Upper lobe of left lung (tissue), 6 donors: ENCODE measurements at regions not wholly inside any gene's neighbourhood (a gene's known extent, or its start where the extent isn't known, plus 50 kb on each side); places are given as distances from the start of the nearest gene placed in this dataset.
A peak's percentile ranks its signal among the peaks of the same experiment; 100 is the strongest.

Experiments
- ATAC-seq, 2 donors: fragments of 200-7000 bp; cut with Tn5 transposase; one replicate each; pipeline ENCODE4 v1.9.1; 2022; ENCODE audit warnings: mild to moderate bottlenecking in 2 of 2, moderate library complexity in 2 of 2; ENCODE audit not compliant: low FRiP score in 2 of 2
- DNase-seq, 2 donors: peaks; one replicate each; pipeline ENCODE4 v3.0.0-alpha.2; 2019 to 2020
- H3K27ac ChIP-seq, 4 donors: fragments of 200-600 bp; sonication (generic); one replicate each; pipeline ENCODE4 v1.5.1; 2016 to 2019
- H3K27me3 ChIP-seq, 4 donors: fragments of 200-600 bp; sonication (generic); one replicate each; pipeline ENCODE4 v1.5.1; 2017 to 2019
- H3K36me3 ChIP-seq, 4 donors: fragments of 200-600 bp; sonication (generic); one replicate each; pipeline ENCODE4 v1.5.1; 2016 to 2019
- H3K4me1 ChIP-seq, 4 donors: fragments of 200-600 bp; sonication (generic); one replicate each; pipeline ENCODE4 v1.5.1; 2018 to 2019
- H3K4me3 ChIP-seq, 4 donors: fragments of 200-600 bp; sonication (generic); one replicate each; pipeline ENCODE4 v1.5.1; 2017 to 2019; ENCODE audit warnings: mild to moderate bottlenecking in 2 of 4, moderate library complexity in 1 of 4
- H3K9me3 ChIP-seq, 4 donors: fragments of 200-600 bp; sonication (generic); one replicate each; pipeline ENCODE4 v1.5.1; 2018 to 2019
- EP300 ChIP-seq, 4 donors: sonication (generic); formaldehyde crosslinking; IDR thresholded peaks; one replicate each; pipeline ENCODE4 v1.5.1; 2017; ENCODE audit warnings: antibody characterized with exemption in 4 of 4, control low read depth in 2 of 4
- POLR2A ChIP-seq, 4 donors: fragments of 450-650 bp; IDR thresholded peaks; one replicate each; pipeline ENCODE4 v1.5.1; 2016 to 2017; ENCODE audit warnings: antibody characterized with exemption in 4 of 4, mild to moderate bottlenecking in 2 of 4
- POLR2AphosphoS5 ChIP-seq, 2 donors: sonication (generic); formaldehyde crosslinking; IDR thresholded peaks; one replicate each; pipeline ENCODE4 v1.5.1; 2017; ENCODE audit warnings: antibody characterized with exemption in 2 of 2
- WGBS, 2 donors: methylation state at CpG; one replicate each; pipeline ENCODE4 v1.1.5; 2017 to 2018; 5-methylcytosine and 5-hydroxymethylcytosine counted together
- TF ChIP-seq, protein P1 (sequence below), 6 experiments: fragments of 450-650 bp in 4 of 6; fragments of 200-600 bp in 2 of 6; sonication (generic) in 2 of 6; IDR thresholded peaks; one replicate each; pipeline ENCODE4 v1.5.1; 2016 to 2019; ENCODE audit warnings: antibody characterized with exemption in 6 of 6
- donor health status: DM: no; HTN: no; CAD: no; lungs with moderate emphysema.
- donor health status: DM: no; HTN: yes; CAD: no; lungs with severe emphysema.

DNA sequence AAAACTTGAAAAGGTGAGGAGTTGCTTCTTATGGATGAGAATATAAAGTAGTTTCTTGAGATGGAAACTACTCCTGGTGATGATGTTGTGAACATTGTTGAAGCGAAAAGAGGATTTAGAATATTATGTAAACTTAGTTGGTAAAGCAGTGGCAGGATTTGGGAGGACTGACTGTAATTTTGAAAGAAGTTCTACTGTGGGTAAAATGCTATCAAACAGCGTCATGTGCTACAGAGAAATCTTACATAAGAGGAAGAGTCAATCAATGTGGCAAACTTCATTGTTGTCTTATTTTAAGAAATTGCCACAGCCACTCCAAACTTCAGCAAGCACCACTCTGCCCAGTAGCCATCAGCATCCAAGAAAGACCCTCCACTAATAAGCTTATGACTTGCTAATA, 112.9 kb upstream of the ZEB2 start:
- TF ChIP-seq, protein P1, sequence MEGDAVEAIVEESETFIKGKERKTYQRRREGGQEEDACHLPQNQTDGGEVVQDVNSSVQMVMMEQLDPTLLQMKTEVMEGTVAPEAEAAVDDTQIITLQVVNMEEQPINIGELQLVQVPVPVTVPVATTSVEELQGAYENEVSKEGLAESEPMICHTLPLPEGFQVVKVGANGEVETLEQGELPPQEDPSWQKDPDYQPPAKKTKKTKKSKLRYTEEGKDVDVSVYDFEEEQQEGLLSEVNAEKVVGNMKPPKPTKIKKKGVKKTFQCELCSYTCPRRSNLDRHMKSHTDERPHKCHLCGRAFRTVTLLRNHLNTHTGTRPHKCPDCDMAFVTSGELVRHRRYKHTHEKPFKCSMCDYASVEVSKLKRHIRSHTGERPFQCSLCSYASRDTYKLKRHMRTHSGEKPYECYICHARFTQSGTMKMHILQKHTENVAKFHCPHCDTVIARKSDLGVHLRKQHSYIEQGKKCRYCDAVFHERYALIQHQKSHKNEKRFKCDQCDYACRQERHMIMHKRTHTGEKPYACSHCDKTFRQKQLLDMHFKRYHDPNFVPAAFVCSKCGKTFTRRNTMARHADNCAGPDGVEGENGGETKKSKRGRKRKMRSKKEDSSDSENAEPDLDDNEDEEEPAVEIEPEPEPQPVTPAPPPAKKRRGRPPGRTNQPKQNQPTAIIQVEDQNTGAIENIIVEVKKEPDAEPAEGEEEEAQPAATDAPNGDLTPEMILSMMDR (IDR thresholded peaks at IDR 0.05), result no peak
- TF ChIP-seq EP300 (IDR thresholded peaks at IDR 0.05) (no peak), POLR2AphosphoS5 (IDR thresholded peaks at IDR 0.05) (no peak), POLR2A (IDR thresholded peaks at IDR 0.05) (no peak)
- H3K27ac ChIP-seq, result no peak overlapping the region
- H3K36me3 ChIP-seq, result no peaks in the 10 kb centered on the region
- peaks cover 0 to 9% (median 2%) of the 10 kb centered on the region in 4 donors for H3K4me1 ChIP-seq
- DNase-seq (no peak), ATAC-seq (no peak)
- no peaks in the 10 kb centered on the region for H3K27me3 ChIP-seq
- H3K4me3 ChIP-seq, result no peak overlapping the region
- H3K9me3 ChIP-seq, result peaks cover 0 to 3% (median 0%) of the 10 kb centered on the region in 4 donors
- 69 to 77% methylated on average over 2 of the region's 2 CpGs for WGBS, 2 donors

DNA sequence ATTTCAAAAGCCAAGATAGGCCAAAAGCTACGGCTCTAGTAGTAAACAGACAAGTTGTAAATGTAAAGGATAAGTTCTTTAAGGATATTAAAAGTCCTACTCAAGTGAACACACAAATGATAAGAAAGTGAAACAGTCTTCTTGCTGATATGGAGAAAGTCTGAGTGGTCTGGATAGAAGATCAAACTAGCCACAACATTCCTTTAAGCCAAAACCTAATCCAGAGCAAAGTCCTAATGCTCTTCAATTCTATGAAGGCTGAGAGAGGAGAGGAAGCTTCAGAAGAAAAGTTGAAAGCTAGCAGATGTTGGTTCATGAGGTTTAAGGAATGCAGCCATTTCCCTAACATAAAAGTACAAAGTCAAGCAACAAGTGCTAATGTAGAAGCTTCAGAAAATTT, 111.7 kb upstream of the ZEB2 start:
- Histone ChIP-seq H3K4me1 (peaks cover 0 to 9% (median 2%) of the 10 kb centered on the region in 4 donors), H3K27ac (no peak overlapping the region), H3K36me3 (no peaks in the 10 kb centered on the region), H3K4me3 (no peak overlapping the region), H3K27me3 (no peaks in the 10 kb centered on the region), H3K9me3 (peaks cover 0 to 3% (median 0%) of the 10 kb centered on the region in 4 donors)
- 48 to 88% methylated on average over 1 of the region's 1 CpG for WGBS, 2 donors
- TF ChIP-seq, protein P1 (IDR thresholded peaks at IDR 0.05), result no peak
- TF ChIP-seq POLR2AphosphoS5 (IDR thresholded peaks at IDR 0.05), result no peak
- no peak for TF ChIP-seq POLR2A (IDR thresholded peaks at IDR 0.05)
- TF ChIP-seq EP300 (IDR thresholded peaks at IDR 0.05), result no peak
- no peak for DNase-seq
- no peak for ATAC-seq

DNA sequence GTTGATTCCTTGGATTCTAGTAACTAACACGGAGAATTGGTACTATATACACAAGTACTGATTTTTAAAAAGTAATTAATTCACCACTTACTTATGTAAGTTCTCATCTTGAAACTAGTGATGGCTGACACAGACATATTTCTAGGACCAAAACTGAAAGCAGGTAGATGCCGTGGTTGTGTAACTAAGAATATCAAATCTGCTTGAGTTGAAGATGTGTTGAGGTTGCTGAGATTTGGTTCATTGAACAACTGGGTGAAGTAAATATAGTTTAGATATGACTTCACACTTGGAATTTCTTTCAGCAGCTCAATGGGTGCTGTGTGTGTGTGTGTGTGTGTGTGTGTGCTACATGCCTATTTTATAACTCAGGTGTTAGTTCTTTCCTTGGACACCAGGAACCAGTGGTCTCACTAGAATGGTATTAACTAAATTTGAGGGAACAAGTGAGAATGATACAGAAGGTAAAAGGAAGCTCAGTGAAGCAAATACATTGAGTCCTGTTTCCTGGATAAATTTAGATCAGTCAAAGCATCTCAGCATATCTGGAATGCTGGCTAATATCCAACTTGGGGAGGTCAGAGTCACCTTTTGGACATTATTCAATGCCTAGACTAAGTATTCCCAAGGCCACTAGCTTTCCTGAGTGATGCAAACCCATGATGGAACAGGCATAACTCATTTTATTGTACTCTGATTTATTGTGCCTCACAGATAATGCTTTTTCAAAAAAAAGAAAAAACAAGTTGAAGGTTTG, 110.7 kb upstream of the ZEB2 start:
- no peaks in the 10 kb centered on the region for H3K36me3 ChIP-seq
- ATAC-seq (no peak), DNase-seq (no peak)
- no peak overlapping the region for H3K4me3 ChIP-seq
- H3K9me3 ChIP-seq, result no peaks in the 10 kb centered on the region
- TF ChIP-seq, protein P1 (IDR thresholded peaks at IDR 0.05), result no peak
- TF ChIP-seq EP300 (IDR thresholded peaks at IDR 0.05), result no peak
- no peak for TF ChIP-seq POLR2AphosphoS5 (IDR thresholded peaks at IDR 0.05)
- TF ChIP-seq POLR2A (IDR thresholded peaks at IDR 0.05), result no peak
- no peaks in the 10 kb centered on the region for H3K27me3 ChIP-seq
- H3K27ac ChIP-seq, result no peak overlapping the region
- peaks cover 0 to 9% (median 2%) of the 10 kb centered on the region in 4 donors for H3K4me1 ChIP-seq
- 58 to 59% methylated on average over 2 of the region's 2 CpGs for WGBS, 2 donors

DNA sequence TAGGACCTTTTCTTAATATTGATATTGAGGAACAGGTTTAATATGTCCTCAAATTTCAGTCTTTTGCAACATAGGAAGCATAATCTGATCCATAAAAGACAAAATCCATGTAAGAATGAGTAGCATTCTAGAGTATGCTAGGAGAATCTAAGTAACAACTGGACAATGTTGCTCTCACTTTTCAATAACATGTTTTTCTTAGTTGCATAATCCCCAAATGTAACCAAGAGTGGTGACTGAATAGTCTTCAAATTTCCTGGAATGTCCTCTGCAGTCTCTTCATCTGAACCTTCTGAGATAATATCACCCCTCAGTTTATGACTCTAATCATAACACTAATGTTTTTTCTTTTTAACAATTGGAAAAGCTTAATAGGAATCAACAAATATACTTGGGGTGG, 110.0 kb upstream of the ZEB2 start:
- H3K4me3 ChIP-seq, result no peak overlapping the region
- H3K27ac ChIP-seq, result peak overlapping the region in 1 of 4 donors; percentile 20
- no peaks in the 10 kb centered on the region for H3K27me3 ChIP-seq
- peaks cover 0 to 9% (median 2%) of the 10 kb centered on the region in 4 donors for H3K4me1 ChIP-seq
- TF ChIP-seq, protein P1 (IDR thresholded peaks at IDR 0.05), result no peak
- TF ChIP-seq EP300 (IDR thresholded peaks at IDR 0.05) (no peak), POLR2AphosphoS5 (IDR thresholded peaks at IDR 0.05) (no peak), POLR2A (IDR thresholded peaks at IDR 0.05) (no peak)
- H3K9me3 ChIP-seq, result no peaks in the 10 kb centered on the region
- H3K36me3 ChIP-seq, result no peaks in the 10 kb centered on the region
- DNase-seq (no peak), ATAC-seq (no peak)

DNA sequence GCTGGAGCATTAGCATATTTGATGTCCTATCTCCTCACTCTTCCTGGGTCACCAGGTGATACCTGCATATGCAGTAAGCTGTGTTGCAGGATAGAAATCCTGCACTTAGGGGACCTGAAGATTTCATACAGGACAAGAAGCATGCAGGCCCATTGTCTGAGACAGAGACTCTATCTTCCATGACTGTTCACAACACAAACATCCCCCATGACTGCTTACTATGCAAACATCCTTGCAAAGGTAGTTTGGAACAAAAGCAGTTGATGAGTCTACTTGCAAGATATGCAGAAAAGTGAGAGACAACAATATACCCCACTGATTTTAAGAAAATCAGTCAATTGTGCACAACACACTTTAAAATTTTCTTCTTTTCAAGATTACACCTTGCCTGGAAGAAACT, 108.6 kb upstream of the ZEB2 start:
- H3K27me3 ChIP-seq, result no peaks in the 10 kb centered on the region
- no peak overlapping the region for H3K27ac ChIP-seq
- H3K4me1 ChIP-seq, result peaks cover 0 to 9% (median 2%) of the 10 kb centered on the region in 4 donors
- ATAC-seq (no peak), DNase-seq (no peak)
- no peaks in the 10 kb centered on the region for H3K36me3 ChIP-seq
- H3K9me3 ChIP-seq, result no peaks in the 10 kb centered on the region
- no peak for TF ChIP-seq POLR2AphosphoS5 (IDR thresholded peaks at IDR 0.05)
- TF ChIP-seq, protein P1 (IDR thresholded peaks at IDR 0.05), result no peak
- TF ChIP-seq POLR2A (IDR thresholded peaks at IDR 0.05), result no peak
- no peak for TF ChIP-seq EP300 (IDR thresholded peaks at IDR 0.05)
- no peak overlapping the region for H3K4me3 ChIP-seq
